NCI-H1436 treated with DMSO at 0.1 percent for 48 hours (cell line): ENCODE measurements at regions not wholly inside any gene's neighbourhood (a gene's known extent, or its start where the extent isn't known, plus 50 kb on each side); places are given as distances from the start of the nearest gene placed in this dataset.
"Not testable (repeated sequence)": the region's sequence is repeated elsewhere in the genome, so short reads cannot be mapped to it uniquely, and the experiment has no call there.

Experiments
- DNase-seq: peaks from one replicate; lab custom pipeline; 2025; lab: John Stamatoyannopoulos, UW

DNA sequence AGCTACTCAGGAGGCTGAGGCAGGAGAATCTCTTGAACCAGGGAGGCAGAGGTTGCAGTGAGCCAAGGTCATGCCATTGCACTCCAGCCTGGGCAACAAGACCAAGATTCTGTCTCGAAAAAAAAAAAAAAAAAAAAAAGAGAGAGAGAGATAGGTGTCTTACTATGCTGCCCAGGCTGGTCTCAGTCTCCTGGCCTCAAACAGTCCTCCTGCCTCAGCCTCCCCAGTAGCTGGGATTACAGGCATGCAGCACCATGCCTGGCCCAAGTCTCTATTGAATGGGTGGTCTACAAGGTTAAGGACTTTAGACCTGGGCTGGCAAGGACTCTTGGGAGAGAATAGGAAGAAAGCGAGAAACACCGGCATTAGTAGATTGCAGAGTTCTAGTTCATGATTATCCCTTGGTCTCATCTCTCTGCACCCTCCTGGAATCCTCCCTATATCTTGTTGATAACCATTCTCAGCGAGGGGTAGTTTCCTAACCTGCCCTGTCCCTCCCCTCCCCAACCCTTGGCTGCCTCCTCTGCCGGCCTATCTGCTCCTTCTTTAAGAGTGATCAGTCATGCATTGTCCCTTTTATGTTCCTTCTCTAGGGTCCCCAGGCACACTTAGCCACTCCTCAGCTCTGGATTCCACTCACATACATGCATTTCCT lies 128.1 kb upstream of the MAP1LC3B2 start:
- DNase-seq = no peak

GRCh38 chr12:116431677-116432300 lies 127.4 kb upstream of the MAP1LC3B2 start:
- no peak for DNase-seq

GRCh38 chr12:116432314-116432750 lies 126.8 kb upstream of the MAP1LC3B2 start:
- DNase-seq = no peak

DNA sequence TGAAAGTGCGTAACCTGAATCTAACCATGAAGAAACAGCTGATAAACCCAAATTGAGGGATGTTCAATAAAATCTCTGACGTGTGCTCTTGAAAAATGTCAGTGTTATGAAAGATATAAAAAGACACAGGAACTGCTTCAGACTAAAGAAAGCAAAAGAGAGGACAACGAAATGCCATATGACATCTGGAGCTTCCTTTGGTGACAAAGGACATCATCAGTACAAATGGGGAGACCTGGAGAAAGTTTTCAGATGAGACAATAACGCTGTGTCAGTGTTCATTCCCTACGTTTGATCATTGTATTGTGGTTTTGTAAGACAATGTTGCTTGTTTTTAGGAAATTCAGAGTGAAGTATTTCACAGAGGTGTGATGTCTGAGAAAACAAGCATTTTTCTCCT lies 125.9 kb upstream of the MAP1LC3B2 start:
- no peak for DNase-seq

DNA sequence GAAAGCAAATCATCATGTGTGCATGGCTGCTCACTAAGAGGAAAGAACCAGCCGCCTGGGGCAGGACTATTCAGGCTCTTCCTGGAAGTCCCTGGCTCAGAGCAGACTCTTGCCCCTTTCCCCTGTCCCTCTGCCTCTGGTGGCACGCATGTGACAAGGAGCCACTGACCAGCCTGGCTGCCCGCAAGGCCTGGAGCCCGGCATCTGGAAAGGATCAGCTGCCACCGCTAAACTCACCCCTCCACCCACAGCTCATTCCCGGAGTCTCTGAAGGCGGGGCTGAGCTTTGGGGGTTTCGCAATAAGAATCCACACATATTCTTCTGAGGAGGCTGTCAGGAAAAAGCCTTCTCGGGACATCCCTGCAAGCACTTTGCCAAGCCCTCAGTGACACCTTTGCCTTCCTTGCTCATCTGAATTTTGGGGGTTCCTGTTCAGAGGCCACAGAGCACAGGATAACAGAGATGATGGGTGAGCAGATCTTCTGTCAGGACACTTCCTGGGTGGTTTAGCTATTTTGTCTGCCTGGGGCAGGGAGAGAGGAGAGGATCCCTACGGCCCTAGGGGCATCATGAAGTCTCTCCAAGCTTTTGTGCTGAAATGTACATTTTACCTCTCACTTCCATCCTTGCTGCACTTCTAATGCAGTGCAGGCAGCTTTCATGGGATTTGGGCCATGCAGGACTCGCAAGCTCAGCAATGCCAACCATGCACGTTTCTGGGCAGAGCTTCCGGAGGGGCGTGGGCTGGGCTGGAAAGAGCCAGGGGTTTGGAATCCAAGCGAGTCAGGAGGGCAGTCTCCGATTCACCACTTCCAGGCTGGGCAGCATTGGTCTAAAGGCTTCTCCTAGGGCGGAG lies 124.8 kb upstream of the MAP1LC3B2 start:
- no peak for DNase-seq

GRCh38 chr12:116435984-116436383 lies 123.2 kb upstream of the MAP1LC3B2 start:
- DNase-seq = no peak

DNA sequence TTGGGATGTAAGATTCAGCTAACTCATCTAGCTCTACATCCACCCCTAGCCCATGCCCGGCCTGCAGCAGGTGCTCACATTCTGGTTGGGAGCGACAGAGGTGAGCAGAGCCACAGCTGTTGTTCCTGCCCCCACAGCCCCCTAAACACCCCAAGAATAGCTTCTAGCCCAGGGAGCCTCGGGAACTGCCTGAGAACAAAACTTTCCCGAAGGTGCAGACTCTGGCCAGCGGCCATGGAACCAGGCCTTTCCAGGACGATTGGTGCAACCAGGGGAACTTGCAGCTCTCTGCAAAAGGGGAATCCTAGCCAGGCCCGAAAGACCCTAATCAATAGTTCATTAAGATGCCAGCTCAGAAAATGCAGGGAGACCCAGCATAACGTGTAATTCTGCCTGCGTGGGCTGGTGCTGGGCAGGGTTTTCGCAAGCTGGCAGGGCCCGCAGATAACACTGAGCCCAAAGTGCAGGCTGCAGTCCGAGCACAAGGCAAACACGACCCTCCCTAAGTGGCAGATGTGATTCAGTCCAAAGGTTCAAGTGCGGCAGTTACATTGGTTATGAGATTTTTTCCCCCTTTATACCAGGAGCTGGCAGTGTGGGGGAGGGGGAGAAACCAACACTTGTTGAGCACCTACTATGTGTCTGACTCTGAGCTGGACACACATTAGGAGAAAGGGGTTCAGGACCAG lies 122.5 kb upstream of the MAP1LC3B2 start:
- no peak for DNase-seq

DNA sequence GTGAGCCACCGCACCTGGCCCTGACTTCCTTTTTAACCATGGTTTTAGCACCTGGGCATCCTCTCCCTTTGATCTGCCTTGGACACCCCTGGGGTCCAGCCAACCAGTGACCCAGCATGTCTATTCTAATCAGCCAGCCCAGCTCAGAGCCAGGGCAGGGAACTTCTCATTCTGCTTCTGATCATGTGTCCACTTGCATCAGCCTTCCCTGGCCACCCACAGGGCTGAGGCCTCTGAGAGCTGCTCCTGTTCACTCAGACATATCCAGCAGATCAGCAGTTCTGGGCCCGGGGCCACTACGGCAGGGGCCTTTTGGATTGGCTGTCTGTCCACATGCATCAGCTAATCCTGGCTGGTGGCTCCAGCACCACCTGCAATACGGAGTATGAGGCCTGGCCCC lies 117.9 kb upstream of the MAP1LC3B2 start:
- no peak for DNase-seq

DNA sequence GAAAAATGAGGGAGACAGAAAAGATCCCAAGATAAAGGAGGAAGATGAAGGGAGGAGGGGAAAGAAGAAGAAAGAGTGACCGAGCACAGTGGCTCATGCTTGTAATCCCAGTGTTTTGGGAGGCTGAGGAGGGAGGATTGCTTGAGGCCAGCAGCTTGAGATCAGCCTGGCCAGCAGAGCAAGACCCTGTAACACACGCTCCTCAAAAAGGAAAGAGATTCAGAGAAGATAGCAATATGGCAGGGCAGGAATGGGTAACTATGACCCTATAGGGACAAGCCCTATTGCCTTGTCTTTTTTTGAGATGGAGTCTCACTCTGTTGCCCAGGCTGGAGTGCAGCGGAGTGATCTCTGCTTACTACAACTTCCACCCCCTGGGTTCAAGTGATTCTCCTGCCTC lies 116.9 kb upstream of the MAP1LC3B2 start:
- DNase-seq = no peak

GRCh38 chr12:116442946-116443345 lies 116.2 kb upstream of the MAP1LC3B2 start:
- no peak for DNase-seq

DNA sequence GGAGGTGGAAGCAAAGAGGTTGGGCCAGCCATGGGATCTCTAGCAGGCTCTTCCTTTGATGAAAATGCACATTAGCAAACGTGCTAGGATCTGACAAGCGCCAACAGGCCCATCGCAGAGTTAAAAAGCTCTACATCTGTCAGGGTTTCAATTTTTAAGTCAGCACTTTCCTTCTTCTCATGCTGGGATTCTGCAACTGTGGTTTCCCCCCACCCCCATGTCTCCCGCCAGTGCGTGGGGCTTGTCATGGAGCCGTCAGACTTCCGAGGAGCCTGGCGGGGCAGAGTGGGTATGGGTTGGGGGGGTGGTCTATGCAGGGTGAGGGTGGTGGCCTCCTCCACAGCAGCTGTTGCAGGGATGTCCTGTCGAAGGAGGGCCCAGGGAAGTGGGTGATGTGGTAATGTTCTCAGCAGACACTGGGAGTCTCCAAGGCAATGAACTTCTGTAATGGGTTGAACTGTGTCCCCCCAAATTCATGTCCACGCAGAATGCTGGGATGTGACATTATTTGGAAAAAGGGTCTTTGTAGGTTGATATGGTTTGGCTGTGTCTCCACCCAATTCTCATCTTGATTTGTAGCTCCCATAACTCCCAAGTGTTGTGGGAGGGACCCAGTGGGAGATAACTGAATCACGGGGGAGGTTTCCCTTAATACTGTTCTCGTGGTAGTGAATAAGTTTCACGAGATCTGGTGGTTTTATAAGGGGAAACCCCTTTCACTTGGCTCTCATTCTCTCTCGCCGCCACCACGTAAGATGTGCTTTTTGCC lies 115.2 kb upstream of the MAP1LC3B2 start:
- DNase-seq = no peak

- DNase-seq = no peak
These were observed 114.6 kb upstream of the MAP1LC3B2 start for GRCh38 chr12:116444590-116444943.

GRCh38 chr12:116448165-116448739 lies 110.9 kb upstream of the MAP1LC3B2 start:
- no peak for DNase-seq

GRCh38 chr12:116450406-116450910 lies 108.7 kb upstream of the MAP1LC3B2 start:
- DNase-seq = no peak

- DNase-seq = not testable (repeated sequence)
These were observed 106.2 kb upstream of the MAP1LC3B2 start for GRCh38 chr12:116452975-116453374.

GRCh38 chr12:116453631-116454030 lies 105.5 kb upstream of the MAP1LC3B2 start:
- no peak for DNase-seq

DNA sequence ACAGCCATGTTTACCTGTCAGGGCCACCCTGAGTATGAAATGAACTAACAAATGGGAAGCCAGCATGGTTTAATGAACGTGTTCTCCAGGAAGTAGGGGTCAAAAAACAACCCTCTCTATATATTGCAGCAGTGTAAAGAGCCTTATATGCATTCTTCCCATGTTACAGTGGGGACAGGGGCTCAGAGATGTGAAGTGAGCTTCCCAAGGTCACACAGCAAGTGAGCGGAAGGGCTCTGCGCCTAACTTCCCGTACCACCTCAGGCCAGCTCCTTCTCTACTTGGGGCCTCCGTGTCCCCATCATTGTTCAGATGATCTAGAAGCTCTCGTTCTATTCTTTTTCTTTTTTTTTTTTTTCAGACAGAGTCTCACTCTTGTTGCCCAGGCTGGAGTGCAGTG lies 105.1 kb upstream of the MAP1LC3B2 start:
- DNase-seq = no peak

DNA sequence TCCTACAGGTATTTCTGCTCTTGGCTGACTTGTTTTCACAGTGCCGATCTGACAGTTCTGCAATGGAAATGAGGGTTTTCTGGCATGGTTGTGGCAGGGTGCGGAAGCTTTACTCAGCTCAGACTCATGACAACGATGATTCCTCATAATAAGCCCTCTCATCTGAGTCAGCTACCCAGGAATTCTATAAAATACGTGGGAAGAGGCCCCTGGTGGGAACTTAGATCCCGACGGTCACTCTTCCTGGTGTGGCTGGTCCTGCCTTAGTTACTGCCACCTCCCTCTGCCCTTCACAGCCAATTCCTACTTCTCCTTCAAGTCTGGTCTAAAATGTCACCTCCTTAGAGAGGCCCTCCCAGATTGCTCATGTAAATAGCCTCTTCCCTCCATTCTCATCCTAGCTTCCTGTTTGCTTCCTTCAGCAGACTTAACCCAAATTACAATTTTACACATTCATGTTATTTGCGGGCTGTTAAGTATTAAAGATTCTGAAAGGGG lies 104.2 kb upstream of the MAP1LC3B2 start:
- DNase-seq = no peak

GRCh38 chr12:116455540-116456329 lies 103.4 kb upstream of the MAP1LC3B2 start:
- DNase-seq = no peak
